NCI-H2196 (cell line): ENCODE measurements at regions not wholly inside any gene's neighbourhood (a gene's known extent, or its start where the extent isn't known, plus 50 kb on each side); places are given as distances from the start of the nearest gene placed in this dataset.

ENCODE experiments used
- DNase-seq: peaks from one replicate; lab custom pipeline; 2025; ENCODE audit not compliant: unreplicated experiment; lab: John Stamatoyannopoulos, UW

DNA sequence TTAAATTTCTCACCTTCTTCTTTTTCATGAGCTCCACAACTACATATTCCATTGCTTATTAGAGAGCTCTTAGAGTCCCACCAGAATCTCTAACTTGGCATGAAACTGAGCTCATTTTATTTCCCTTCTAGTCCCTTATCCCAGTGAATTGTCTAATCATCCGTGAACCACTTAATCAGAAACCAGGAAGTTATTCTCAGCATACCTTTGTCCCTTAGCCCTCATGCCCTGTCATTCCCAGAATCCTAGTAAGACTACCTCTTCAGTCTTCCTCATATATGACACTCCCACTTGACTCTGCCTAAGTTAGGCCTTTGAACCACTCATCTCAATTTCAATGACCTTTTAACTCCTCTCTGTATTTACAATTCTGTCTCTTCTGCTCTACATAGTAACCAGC lies 93.0 kb upstream of the PAPPA start:
- DNase-seq: no peak

DNA sequence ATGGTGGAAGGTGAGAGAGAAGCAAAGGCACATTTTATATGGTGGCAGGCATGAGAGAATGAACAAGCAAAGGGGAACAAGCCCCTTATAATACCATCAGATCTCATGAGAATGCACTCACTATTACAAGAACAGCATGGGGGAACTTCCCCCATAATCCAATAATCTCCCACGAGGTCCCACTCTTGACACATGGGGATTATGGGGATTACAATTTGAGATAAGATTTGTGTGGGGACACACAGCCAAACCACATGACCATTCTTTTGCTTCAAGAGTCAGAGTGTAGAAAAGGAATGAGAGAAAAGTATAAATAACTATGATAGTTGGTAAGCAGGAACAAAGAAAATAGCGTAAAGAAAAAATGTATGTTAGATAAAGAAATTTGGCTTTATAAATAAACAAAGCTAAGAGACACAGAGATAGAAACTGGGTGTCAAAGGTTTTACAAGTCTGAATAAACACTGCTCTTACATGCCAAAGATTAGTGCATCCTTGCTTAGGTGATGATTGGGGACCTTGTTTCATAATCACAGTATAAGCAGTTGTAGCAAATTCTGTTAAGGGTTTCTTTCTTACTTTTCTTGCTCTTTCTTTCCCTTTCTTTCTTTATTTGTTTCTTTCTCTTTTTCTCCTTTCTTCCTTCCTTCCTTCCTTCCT lies 91.9 kb upstream of the PAPPA start:
- DNase-seq: no peak

DNA sequence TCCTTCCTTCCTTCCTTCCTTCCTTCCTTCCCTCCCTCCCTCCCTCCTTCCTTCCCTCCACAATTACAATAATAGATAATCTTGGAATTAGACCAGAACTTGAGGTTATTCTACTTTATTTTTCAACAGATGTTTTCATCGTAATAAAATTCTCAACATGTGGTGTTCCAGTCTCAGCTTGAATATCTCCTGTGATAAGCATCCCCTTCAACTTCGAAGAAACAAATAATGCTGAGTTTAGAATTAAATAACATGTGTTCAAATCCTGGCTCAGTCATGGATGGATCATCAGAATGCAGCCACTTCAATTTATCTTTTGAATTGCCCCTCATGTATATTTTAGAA lies 91.4 kb upstream of the PAPPA start:
- no peak for DNase-seq

DNA sequence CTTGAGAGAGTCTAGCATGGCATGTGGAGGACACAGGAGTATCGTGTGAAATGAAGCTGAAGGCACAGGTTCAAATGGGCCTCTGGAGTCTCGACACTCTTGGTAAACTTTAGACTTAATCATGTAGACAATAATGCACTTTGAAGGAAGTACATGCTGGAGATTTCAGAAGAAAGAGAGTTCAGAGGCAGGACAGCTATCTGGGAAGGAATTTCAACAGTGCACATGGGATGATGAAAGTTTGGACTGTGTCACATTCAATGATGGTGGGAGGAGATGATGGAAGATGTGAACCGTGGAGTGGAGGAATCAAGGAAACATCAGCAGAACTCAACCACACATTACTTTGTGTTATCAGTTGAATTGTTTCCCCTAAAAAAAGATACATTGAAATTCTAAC lies 88.6 kb upstream of the PAPPA start:
- no peak for DNase-seq

DNA sequence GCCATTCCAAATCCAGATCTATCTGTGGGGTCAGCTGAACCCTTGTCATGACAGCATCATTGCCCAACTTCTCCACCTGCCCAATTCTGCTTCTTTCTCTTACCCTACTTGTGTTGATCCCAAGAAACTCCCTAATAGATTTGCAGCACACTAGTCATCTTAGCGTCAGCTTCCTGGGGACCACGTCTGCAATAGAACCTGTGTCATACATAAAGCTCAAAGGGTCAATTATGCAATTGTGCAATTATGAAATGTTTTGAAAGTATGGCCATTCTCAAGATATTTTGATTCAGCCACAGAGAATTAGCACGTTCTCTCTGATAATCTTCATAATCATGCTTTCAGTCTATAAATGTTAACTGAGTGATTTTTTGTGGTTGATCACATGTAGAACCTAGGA lies 87.4 kb upstream of the PAPPA start:
- no peak for DNase-seq

DNA sequence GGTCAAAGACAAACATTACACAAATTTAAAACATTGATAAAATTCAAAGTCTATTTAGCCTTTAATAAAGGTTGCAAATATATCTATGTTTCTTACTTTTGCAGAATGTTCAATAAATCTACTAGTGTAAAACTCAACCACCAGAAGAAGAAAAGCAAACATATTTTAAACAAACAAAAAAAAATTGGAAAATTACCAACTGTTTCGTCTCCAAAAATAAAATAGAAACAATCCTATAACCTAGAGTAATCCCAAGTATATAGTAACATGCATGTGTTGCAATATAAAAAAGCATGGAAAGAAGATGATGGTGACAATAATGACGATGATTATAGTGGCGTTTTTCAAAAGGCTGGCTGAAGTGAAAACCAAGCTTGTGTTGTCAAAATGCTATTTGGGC lies 86.0 kb upstream of the PAPPA start:
- DNase-seq: no peak

DNA sequence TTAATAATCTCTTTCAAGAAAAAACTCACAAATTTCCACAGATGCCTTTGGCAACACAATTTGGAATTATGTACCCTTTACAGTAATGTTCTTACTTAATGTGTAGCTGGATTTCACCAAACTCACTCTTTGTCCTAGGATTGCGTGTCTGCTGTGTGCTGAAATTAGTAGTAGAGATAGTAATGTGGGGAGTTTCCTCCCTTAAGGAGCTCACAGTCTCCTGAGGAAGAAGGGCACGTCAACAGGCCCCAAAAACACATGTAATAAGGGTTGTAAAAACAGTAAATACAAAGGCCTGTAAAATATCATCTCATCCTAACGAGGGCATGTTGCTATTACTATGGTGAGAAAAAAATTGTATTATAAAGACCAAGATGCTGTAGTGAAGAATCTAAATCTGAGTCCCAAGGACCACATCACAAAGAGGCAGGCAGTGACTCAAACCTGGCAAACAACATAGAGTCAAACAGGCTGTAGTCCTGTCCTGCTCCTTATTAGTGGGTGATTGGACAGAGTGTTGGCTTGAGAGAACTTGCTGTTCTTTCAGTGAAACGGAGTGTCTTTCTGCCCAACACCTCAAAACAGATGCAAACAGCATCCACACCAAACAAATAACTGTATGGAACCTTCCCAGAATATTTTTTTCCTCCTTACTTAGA lies 83.2 kb upstream of the PAPPA start:
- no peak for DNase-seq

DNA sequence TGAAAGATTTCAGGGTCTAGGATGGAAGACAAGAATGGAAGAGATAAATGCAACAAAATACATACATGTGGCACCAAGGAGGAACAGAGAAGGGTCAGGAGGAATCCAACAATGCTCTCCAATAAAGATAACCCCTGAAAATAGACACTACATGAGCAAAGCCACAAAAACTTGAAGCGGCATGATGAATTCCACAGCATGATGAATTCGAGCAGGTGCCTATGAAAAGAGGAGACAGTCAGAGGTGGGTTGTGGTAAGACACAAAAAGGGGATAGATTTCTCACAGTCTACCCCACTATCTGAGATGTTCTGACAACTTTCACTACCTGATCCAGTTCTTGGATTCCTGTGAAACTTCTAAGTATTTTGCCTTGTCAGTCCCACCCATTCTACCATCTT lies 81.5 kb upstream of the PAPPA start:
- DNase-seq: no peak

DNA sequence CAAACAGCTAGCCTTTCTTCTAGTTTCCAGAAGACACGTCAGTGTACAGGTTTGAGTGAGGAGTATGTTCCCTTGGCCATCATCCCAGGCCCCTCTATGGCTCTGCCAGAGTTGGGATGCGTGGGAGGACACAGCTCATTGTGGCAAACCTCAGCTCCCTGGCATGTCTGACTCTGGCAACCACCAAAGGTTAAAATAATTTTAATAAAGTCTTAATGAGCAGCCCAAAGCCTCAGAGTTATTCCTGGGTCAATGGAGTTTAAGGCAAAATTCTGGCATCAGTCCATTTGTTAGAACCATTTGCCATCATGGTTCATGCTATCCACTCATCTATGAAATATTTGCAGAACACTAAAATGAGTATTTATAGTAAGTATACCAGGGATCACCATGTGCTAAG lies 79.8 kb upstream of the PAPPA start:
- DNase-seq: no peak

DNA sequence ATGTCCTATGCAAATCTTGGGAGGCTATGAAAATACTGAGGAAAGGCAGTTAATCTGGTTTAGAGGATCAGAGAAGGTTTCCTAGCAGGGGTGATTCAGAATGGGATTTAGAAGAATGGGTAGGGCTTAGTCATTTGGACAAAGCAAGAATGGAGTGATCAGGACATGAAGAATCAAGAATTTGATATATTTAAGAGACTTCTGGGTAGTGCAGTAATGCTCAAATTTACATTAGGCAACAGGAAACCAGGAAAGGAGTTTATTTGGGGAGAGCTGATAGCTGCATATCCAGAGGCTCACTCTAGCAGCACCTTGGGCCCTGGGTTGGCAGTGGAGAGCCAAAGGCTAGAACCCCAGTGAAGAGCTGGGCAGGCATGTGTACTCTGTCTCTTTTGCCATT lies 78.9 kb upstream of the PAPPA start:
- DNase-seq: no peak

DNA sequence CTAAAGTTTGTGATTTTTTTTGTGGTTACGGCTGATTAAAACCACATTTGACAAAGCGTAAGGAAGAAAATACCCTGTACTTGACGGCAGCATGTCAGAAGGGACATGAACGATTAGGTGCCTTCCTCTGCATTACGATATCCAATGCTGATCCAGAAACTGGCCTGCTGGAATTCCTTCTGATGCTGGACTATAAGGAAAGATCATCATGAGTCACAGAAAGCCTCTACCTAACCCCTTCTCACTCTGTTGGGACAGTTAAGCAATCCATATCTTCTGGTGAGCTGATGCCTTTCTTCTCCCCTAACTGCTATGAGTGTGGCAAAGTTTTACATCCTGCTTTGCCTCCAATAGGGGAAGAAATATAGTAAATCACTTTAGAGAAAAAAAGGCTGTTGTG lies 78.4 kb upstream of the PAPPA start:
- DNase-seq: no peak

DNA sequence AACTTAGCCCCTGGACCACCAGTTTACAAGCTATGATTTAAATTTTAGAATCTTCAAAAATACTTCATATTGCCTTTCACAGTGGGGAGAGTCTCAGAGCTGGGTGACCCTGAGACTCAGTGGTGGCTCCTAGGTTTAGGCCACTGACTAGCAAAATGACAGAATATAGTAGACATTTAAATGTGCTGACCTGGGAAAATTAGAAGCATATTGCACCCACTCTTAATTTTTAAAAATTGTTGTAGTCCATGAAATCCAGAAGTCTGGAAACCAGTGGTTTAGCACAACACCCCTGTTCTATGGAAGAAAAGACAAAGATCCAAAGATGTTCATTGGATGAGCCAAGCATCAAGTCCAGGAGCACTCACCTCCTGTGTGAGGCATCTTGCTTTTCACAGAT lies 75.0 kb upstream of the PAPPA start:
- no peak for DNase-seq

DNA sequence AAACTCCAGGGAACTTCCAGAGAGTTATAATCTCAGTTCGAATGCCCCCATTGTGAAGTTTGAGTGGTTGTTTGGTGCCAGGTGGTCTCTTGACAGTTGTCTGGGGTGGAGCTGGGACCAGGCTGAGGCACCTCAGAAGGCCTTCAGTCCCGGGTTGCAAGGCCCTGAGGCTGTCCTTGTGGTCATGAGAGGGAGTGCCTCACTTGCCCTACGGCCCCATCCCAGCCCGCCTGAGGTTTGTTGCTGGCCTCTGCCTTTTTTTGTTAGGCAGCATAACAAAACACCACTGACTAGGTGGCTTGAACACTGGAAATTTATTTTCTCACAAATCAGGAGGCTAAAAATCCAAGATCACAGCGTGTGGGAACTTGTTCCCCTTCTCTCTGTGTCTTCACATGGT lies 73.0 kb upstream of the PAPPA start:
- DNase-seq: no peak

DNA sequence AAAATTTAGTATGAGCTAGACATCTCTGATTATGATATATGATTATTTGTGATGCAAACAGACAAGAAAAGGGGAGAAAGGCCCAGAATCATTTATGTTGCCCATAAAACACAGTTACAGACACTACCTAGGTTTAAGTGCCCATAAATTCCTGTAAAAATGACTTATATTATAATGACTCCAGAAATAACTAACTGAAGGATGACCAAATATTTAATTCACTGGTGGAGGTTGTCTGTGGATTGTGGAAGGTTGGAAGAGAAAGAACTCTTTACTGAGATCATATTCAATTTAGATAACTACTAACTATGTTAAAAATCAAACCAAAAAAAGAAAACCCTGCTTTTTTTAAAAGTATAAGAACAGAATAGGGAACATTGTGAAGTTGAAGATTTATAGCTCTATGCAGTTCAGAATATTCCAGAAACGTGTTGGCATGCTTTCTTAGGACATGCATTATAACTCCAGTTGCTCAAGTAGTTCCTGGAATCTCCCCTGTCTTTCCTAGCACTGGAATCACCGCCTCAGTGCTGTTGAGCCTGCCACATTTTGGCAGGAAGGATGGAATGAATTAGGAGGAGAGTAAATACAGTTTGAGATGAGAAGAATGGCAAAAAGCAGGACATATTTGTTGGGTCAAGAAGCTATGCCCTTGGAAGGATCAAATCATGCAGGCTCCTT lies 72.0 kb upstream of the PAPPA start:
- DNase-seq: no peak

DNA sequence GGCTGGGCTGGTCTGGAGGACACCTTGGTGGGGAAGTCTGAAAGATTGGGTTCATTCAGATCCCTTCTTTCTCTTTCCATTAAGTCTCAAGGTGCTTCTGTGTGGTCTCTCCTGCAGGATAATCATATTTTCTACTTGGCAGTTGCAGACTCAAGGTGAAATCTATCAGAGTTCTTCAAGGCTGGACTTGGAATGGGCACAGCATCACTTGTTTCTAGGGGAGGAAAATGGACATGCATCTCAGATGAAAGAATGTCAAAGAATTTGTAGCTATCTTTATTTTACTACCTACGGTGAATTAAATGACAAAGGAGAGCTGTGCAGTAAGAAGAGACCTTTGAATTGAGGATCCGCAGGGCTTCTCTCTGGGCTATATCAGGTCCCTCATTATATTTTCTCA lies 69.8 kb upstream of the PAPPA start:
- no peak for DNase-seq

DNA sequence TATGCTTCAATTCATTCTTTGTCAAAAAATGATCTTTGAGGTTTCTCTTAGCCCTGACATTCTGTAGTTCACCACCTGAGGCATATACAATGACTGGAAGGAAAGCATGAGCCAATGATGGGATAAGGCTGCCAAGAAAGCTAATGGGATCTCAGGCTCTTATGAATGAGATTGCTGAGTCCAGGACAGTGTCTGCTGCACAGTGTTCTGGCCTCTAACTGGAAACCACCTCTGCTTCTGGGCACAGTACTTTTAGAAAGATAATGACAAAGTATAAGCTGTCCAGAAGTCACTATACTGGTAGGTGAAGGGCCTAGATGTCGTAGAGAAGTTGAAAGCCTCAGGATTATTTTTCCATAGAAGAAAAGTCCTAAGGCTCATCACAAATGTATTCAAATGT lies 69.1 kb upstream of the PAPPA start:
- no peak for DNase-seq

DNA sequence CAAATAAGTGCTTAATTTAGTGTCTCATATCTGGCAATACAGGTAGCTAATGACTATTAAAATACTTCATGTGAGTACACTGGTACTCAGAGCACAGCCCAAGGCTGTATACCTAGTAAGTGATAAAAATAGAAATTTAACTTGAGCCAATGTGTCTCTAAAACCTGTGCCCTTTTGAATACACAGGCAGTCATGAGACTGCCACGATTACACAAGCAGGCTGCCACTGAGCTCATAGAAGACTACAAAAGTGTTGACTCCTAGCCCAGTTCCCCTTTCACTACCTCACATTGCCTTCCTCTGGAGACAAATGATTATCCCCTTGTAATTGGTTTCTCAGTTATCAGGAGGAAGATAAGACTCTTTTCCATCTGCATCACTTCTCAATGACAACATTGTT lies 66.3 kb upstream of the PAPPA start:
- DNase-seq: no peak

DNA sequence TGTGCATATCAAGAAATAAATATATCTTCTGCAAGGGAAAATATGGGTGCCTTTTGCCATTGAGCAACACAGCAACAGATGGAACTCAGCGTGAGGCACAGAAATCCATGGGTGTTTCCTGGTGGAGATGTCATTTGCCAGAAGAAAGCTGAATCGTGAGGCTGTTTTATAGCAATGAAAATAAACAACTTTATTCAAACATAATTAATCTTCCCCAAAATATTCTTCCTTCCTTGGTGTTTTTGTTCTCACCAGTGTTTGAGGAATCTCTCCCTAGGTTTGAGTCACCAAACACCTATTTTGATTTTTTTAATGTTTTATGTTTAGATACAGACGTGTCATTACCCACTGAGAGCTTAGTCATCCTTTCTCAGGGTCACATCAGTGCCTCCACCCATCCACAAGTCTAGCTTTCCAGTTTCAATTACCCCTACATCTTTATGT lies 65.8 kb upstream of the PAPPA start:
- no peak for DNase-seq

DNA sequence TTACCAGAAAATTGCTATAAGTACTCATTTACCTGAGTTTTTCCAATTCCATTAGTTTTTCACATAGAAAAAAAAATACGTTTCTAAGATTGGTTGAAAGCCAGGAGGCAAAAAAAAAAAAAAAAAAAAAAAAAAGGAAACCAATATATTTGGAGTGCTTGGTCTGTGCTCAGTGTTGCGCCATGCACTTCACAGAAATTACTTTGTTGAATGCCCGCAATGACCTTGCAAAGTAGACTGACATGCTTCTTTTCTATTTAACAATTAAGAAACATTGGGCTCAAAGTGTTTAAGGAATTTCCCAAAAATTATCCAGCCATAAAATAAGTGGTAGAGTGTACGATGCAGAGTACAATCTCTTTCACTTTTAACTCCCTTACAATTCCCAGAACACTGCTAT lies 65.2 kb upstream of the PAPPA start:
- DNase-seq: no peak

DNA sequence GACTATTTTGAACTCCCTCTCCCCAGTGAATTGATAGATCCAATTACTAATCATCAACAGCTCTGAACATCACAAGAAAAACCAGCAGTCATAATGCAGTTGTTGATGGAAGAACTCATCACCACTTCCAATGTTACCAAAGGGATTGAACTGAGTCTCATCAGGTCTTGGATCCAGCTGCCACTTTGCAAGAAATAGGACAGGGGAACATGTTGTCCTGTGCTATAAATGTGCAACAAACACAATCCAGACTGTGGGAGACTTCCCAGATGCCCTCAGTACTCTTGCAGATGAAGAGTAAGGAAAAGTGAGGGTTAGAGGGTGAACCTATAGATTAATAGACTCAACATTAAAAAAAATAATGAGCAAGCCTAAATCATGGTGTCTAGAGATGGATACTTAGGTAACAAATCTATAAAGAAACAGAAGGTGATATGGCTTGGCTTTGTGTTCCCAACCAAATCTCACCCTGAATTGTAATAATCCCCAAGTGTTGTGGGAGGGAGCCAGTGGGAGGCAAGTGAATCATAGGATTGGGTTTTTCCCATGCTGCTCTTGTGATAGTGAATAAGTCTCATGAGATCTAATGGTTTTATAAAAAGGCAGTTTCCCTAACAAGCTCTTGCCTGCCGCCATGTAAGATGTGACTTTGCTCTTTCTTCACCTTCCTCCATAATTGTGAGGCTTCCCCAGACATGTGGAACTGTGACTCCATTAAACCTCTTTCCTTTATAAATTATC lies 63.4 kb upstream of the PAPPA start:
- no peak for DNase-seq

DNA sequence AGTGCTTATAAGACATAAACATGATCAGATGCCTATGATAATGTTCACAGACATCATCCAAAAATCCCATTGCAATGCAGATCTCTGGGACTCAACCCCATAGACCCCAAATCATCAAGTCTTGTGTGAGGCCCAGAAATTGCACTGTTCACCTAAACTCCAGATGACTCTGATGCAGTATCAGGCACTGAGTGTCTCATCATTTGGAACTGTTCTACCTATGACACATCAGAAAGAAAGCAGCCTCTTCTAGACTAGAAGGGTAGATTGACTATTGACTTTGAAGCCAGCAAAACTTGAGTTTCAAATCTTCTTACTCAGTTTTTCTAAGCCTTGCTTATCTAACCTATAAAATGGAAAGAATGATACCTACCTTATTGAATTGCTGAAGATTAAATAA lies 58.7 kb upstream of the PAPPA start:
- no peak for DNase-seq

DNA sequence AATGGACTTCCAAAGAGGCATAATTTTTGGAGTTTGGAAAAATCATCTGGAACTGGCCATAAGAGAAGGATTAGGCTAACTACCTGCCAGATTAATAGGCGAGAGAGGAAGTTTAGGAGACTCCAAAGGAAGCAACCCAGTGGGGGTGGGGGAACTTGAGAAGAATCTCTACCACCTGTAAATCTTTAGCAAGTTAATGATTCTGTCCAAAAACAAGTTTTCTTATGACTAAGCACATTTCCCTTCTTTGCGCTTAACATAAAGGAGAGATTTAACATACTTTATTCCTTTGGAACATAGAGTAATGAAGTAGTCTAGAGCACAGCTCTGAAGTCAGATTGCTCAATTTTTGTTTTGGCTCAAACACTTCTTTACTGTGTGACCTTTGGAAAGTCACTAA lies 58.2 kb upstream of the PAPPA start:
- DNase-seq: no peak
